ENCODE measurements at regions not wholly inside any gene's neighbourhood (a gene's known extent, or its start where the extent isn't known, plus 50 kb on each side); places are given as distances from the start of the nearest gene placed in this dataset.

DNA sequence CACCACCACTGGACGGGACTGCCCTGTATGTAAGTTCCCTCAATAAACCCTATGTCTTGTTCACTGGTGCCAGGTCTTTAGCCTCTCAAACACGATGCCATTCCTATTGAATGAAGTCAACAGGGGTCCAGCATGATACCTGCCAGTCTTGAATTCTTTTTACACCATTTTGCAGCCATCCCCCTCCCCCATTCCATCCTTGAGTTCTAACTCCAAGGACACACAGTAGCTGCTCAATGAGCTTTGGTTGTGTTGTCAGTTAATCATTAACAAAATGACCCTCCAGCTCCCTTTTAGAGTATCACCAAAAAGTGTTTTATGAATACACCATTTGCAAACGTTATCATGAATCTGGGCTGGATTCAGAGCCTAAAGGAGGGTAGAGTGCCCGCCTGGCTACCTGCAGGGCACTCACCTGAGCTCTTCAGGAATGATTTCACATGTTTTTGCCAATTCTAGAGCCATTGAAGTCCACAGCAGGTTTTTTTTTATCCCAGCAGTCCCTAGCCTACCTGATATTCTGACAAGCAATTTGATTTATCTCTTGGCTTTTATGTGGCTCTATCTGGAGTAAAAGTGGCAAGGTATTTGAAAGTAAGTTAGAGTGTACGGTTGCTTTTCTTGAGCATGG is 271.8 kb downstream of the SMARCA2 start:
- Mint-ChIP-seq H3K36me3 (no peaks in the 10 kb centered on the region), H3K4me1 (no peaks in the 10 kb centered on the region), H3K4me3 (no peak overlapping the region), H3K27me3 (peaks cover 15% of the 10 kb centered on the region), H3K9me3 (no peaks in the 10 kb centered on the region), H3K27ac (no peak overlapping the region)
- CTCF ChIA-PET = no interaction called here
- no peak for DNase-seq

DNA sequence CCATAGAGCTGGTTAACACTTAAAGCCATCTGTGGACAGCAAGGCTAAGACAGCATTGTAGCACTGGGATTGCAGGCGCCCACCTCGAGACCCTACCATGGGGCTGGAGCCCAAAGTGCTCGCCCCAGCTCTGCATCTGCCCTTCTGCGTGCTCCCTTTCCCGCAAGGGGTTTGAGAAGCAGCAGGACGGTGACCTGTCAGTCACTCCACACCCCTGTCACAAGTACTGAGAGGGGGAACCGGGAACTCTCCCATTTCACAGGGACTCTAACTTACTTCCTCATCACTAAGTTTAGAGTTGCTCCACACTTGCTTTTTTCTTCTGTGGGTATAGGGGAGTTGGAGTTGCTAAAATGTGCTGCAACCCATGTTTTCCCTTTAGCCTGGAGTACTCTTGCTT is 273.2 kb downstream of the SMARCA2 start:
- Mint-ChIP-seq H3K27ac (no peak overlapping the region), H3K27me3 (peaks cover 15% of the 10 kb centered on the region), H3K4me3 (no peak overlapping the region), H3K9me3 (no peaks in the 10 kb centered on the region), H3K4me1 (no peaks in the 10 kb centered on the region), H3K36me3 (no peaks in the 10 kb centered on the region)
- CTCF ChIA-PET = no interaction called here
- DNase-seq = no peak

- no peaks in the 10 kb centered on the region for H3K36me3 Mint-ChIP-seq
- no peak overlapping the region for H3K27ac Mint-ChIP-seq
- no peaks in the 10 kb centered on the region for H3K4me1 Mint-ChIP-seq
- no peak for DNase-seq
- CTCF ChIA-PET = no interaction called here
- H3K27me3 Mint-ChIP-seq = peaks cover 15% of the 10 kb centered on the region
- no peak overlapping the region for H3K4me3 Mint-ChIP-seq
- H3K9me3 Mint-ChIP-seq = no peaks in the 10 kb centered on the region
Measured at GRCh38 chr9:2289263-2289662, 274.1 kb downstream of the SMARCA2 start.

GRCh38 chr9:2290382-2290781 is 275.2 kb downstream of the SMARCA2 start:
- Mint-ChIP-seq H3K4me3 (no peak overlapping the region), H3K9me3 (no peaks in the 10 kb centered on the region), H3K27ac (no peak overlapping the region), H3K27me3 (peaks cover 17% of the 10 kb centered on the region), H3K36me3 (no peaks in the 10 kb centered on the region), H3K4me1 (no peaks in the 10 kb centered on the region)
- no peak for DNase-seq
- CTCF ChIA-PET = no interaction called here

DNA sequence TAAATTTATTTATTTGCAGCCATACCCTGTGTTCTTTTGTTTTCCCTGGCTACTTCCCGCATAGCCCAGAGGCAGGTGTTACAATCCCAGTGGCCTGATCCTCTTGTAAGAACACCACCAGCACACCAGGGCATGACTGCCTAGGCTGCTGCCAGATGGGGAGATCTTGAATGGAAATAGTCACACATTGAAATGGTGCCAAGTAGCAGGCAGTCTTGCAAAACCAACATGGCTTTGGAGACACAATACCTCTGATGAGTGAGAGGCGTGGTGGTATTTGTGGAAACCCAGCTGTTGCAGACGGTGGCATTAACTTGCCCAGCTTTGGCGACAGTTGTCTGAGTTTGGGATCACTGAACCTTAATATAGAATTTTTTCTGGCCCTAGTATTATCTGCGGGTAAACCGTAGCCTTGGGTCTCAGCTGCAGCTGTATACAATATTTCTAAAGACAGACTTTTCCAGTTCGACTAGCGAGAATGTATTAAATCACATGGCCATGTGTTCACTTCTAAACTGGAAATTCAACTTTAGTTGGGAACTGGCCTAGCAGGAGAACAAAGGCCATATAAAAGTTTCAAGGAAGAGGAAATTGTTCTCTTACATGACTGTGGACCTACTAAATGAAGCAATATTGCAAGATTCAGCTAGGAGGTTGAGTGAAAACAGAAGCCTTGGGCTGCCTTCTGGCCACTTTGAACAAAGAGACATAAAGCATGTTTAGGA is 277.0 kb downstream of the SMARCA2 start:
- CTCF ChIA-PET = no interaction called here
- H3K4me3 Mint-ChIP-seq = no peak overlapping the region

DNA sequence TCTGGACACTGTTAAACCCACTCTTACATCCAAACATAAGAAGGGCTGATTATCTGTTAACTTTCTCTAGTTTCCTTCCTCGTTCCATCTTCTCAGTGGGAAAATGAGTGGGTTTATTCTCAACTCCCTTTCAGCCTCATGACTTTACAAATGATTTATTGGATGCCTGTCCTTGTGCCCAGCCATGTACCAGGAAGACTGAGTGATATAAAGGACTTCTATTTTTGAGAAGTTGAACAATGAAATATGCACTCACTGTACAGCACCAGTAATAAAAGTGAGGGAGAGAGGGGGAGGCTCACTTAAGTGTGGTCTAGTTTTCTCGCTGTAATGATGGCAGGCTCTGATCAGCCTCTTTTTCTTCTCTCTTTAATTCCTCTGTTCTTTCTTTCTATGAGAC is 277.6 kb downstream of the SMARCA2 start:
- Mint-ChIP-seq H3K27ac (no peak overlapping the region), H3K36me3 (no peaks in the 10 kb centered on the region), H3K4me1 (no peaks in the 10 kb centered on the region), H3K4me3 (no peak overlapping the region), H3K9me3 (no peaks in the 10 kb centered on the region), H3K27me3 (peaks cover 22% of the 10 kb centered on the region)
- no peak for DNase-seq
- CTCF ChIA-PET = no interaction called here

More for the DNA sequence above, 277.0 kb downstream of the SMARCA2 start:
- H3K36me3 Mint-ChIP-seq = no peaks in the 10 kb centered on the region
- H3K27me3 Mint-ChIP-seq = peaks cover 22% of the 10 kb centered on the region
- H3K9me3 Mint-ChIP-seq = no peaks in the 10 kb centered on the region
- no peaks in the 10 kb centered on the region for H3K4me1 Mint-ChIP-seq
- DNase-seq = no peak
- H3K27ac Mint-ChIP-seq = no peak overlapping the region

DNA sequence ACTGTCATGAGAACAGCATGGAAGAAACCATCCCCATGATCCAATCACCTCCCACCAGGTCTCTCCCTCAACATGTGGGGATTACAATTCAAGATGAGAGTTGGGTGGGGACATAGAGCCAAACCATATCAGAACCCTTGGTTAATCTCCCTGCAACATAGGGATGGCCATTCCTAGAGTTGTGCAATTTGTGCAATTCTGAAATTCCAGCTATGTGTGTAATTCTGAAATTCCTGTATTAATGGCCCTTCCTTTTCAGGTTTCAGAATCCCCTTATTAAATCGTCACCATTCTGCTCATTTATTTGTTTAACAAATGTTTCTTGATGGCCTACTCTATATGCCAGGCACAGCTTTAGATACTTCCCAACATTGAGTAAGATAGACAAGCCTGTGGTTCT is 282.6 kb downstream of the SMARCA2 start:
- CTCF ChIA-PET = no interaction called here
- peaks cover 8% of the 10 kb centered on the region for H3K27me3 Mint-ChIP-seq
- no peak overlapping the region for H3K27ac Mint-ChIP-seq
- no peaks in the 10 kb centered on the region for H3K4me1 Mint-ChIP-seq
- H3K9me3 Mint-ChIP-seq = no peaks in the 10 kb centered on the region
- DNase-seq = no peak
- H3K4me3 Mint-ChIP-seq = no peak overlapping the region
- no peaks in the 10 kb centered on the region for H3K36me3 Mint-ChIP-seq

GRCh38 chr9:2298217-2298616 is 283.1 kb downstream of the SMARCA2 start:
- Mint-ChIP-seq H3K36me3 (no peaks in the 10 kb centered on the region), H3K4me1 (no peaks in the 10 kb centered on the region), H3K4me3 (no peak overlapping the region), H3K27me3 (peaks cover 8% of the 10 kb centered on the region), H3K27ac (no peak overlapping the region), H3K9me3 (no peaks in the 10 kb centered on the region)
- CTCF ChIA-PET = no interaction called here
- no peak for DNase-seq

- Mint-ChIP-seq H3K27ac (no peak overlapping the region), H3K4me1 (no peaks in the 10 kb centered on the region), H3K4me3 (no peak overlapping the region), H3K27me3 (peaks cover 8% of the 10 kb centered on the region), H3K9me3 (no peaks in the 10 kb centered on the region), H3K36me3 (no peaks in the 10 kb centered on the region)
- DNase-seq = no peak
- CTCF ChIA-PET = no interaction called here
Measured at GRCh38 chr9:2299156-2299842, 284.2 kb downstream of the SMARCA2 start.

GRCh38 chr9:2299843-2300205 is 284.7 kb downstream of the SMARCA2 start:
- DNase-seq = no peak
- CTCF ChIA-PET = no interaction called here
- Mint-ChIP-seq H3K36me3 (no peaks in the 10 kb centered on the region), H3K27me3 (peaks cover 8% of the 10 kb centered on the region), H3K9me3 (no peaks in the 10 kb centered on the region), H3K4me1 (no peaks in the 10 kb centered on the region), H3K27ac (no peak overlapping the region), H3K4me3 (no peak overlapping the region)

GRCh38 chr9:2300325-2300724 is 285.2 kb downstream of the SMARCA2 start:
- CTCF ChIA-PET = no interaction called here
- no peaks in the 10 kb centered on the region for H3K9me3 Mint-ChIP-seq
- H3K4me1 Mint-ChIP-seq = no peaks in the 10 kb centered on the region
- H3K27me3 Mint-ChIP-seq = peaks cover 6% of the 10 kb centered on the region
- no peaks in the 10 kb centered on the region for H3K36me3 Mint-ChIP-seq
- H3K27ac Mint-ChIP-seq = no peak overlapping the region
- H3K4me3 Mint-ChIP-seq = no peak overlapping the region
- DNase-seq = no peak

GRCh38 chr9:2302606-2303005 is 287.5 kb downstream of the SMARCA2 start:
- Mint-ChIP-seq H3K27me3 (no peaks in the 10 kb centered on the region), H3K36me3 (no peaks in the 10 kb centered on the region), H3K27ac (no peak overlapping the region), H3K4me1 (no peaks in the 10 kb centered on the region), H3K4me3 (no peak overlapping the region), H3K9me3 (no peaks in the 10 kb centered on the region)
- DNase-seq = no peak
- CTCF ChIA-PET = no interaction called here

GRCh38 chr9:2303056-2303455 is 287.9 kb downstream of the SMARCA2 start:
- Mint-ChIP-seq H3K27me3 (no peaks in the 10 kb centered on the region), H3K36me3 (no peaks in the 10 kb centered on the region), H3K4me3 (no peak overlapping the region), H3K9me3 (no peaks in the 10 kb centered on the region), H3K27ac (no peak overlapping the region), H3K4me1 (no peaks in the 10 kb centered on the region)
- CTCF ChIA-PET = no interaction called here
- DNase-seq = no peak

DNA sequence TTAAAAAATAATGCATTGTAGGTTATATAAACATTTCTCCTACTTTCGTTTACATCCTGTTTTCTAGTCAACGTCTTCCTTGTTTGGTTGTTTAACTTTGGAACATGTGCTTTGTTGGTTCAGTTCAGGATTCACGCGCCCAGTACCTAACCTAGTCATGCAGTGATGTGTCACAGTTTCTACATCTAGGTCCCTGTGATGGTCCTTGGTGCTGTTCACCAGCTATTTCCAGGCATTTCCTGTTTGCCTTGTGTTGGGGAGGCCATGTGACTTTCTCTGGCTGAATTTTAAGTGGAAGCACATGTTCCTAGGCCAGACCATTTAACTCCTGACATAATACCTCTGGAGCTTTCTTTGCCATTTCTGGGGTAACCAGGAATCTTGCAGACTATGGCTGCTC is 292.3 kb downstream of the SMARCA2 start:
- H3K27ac Mint-ChIP-seq = no peak overlapping the region
- no peak overlapping the region for H3K4me3 Mint-ChIP-seq
- no peaks in the 10 kb centered on the region for H3K4me1 Mint-ChIP-seq
- no peaks in the 10 kb centered on the region for H3K36me3 Mint-ChIP-seq
- H3K9me3 Mint-ChIP-seq = peaks cover 4% of the 10 kb centered on the region
- no peaks in the 10 kb centered on the region for H3K27me3 Mint-ChIP-seq
- CTCF ChIA-PET = no interaction called here
- no peak for DNase-seq

GRCh38 chr9:2311920-2312319 is 296.8 kb downstream of the SMARCA2 start:
- H3K27ac Mint-ChIP-seq = no peak overlapping the region
- DNase-seq = no peak
- no peak overlapping the region for H3K4me3 Mint-ChIP-seq
- H3K36me3 Mint-ChIP-seq = no peaks in the 10 kb centered on the region
- H3K4me1 Mint-ChIP-seq = no peaks in the 10 kb centered on the region
- no peaks in the 10 kb centered on the region for H3K27me3 Mint-ChIP-seq
- H3K9me3 Mint-ChIP-seq = peaks cover 19% of the 10 kb centered on the region
- CTCF ChIA-PET = no interaction called here

All from activated naive CD4-positive, alpha-beta T cell treated with anti-CD3 and anti-CD28 coated beads, Interleukin-2, amount 10 ng/mL, durations not matched to agents 7 days and 5 days (primary cell).